OCI-LY3 (cell line): ENCODE measurements at regions not wholly inside any gene's neighbourhood (a gene's known extent, or its start where the extent isn't known, plus 50 kb on each side); places are given as distances from the start of the nearest gene placed in this dataset.

ENCODE experiments used
- H2AFZ ChIP-seq: fragments of 200-600, 300-600 bp; shearing (Covaris generic); 2 replicates; pipeline ENCODE4 v1.6.0; 2014; ENCODE audit warnings: antibody characterized with exemption, low read depth, low read length
- H3K27ac ChIP-seq: fragments of 200-600, 300-600 bp; sonication (generic); 2 replicates; pipeline ENCODE4 v1.5.1; 2014; ENCODE audit warnings: mild to moderate bottlenecking, low read length, moderate library complexity, mixed read lengths
- H3K27me3 ChIP-seq: fragments of 200-600, 300-600 bp; sonication (generic); 2 replicates; pipeline ENCODE4 v1.6.1; 2014; ENCODE audit warnings: low read depth, low read length, mixed read lengths
- H3K36me3 ChIP-seq: fragments of 200-600, 300-600 bp; sonication (generic); replicated peaks from 2 replicates; pipeline ENCODE3; 2014; ENCODE audit warnings: low read depth, low read length, mixed read lengths
- H3K4me1 ChIP-seq: fragments of 300-600, 200-600 bp; sonication (generic); 2 replicates; pipeline ENCODE4 v1.6.1; 2014; ENCODE audit warnings: low read length, mixed read lengths
- H3K4me2 ChIP-seq: fragments of 200-600, 300-600 bp; sonication (generic); 2 replicates; pipeline ENCODE4 v1.6.1; 2014; ENCODE audit warnings: low read length, mixed read lengths
- H3K4me3 ChIP-seq: fragments of 300-600, 200-600 bp; sonication (generic); 2 replicates; pipeline ENCODE4 v1.5.1; 2014; ENCODE audit warnings: antibody characterized with exemption, mild to moderate bottlenecking, low read length, moderate library complexity
- H3K79me2 ChIP-seq: fragments of 300-600, 200-600 bp; shearing (Covaris generic); 2 replicates; pipeline ENCODE4 v1.6.1; 2014; ENCODE audit warnings: mild to moderate bottlenecking, low read length, mixed read lengths
- H3K9ac ChIP-seq: fragments of 300-600, 200-600 bp; shearing (Covaris generic); 2 replicates; pipeline ENCODE4 v1.6.0; 2014; ENCODE audit warnings: mild to moderate bottlenecking, low read length, moderate library complexity
- H3K9me3 ChIP-seq: fragments of 200-600, 300-600 bp; shearing (Covaris generic); 2 replicates; pipeline ENCODE4 v1.6.1; 2014; ENCODE audit warnings: low read length, mixed read lengths; ENCODE audit not compliant: insufficient read depth
- H4K20me1 ChIP-seq: fragments of 200-600, 300-600 bp; sonication (generic); 2 replicates; pipeline ENCODE4 v1.6.1; 2016; ENCODE audit warnings: low read length, mixed read lengths; ENCODE audit not compliant: insufficient read depth
- CTCF ChIP-seq: fragments of 200-600, 300-600 bp; sonication (generic); IDR thresholded peaks from 2 replicates; pipeline ENCODE4 v1.5.1; 2014; ENCODE audit warnings: antibody characterized with exemption, low read length, low read depth
- EZH2phosphoT487 ChIP-seq: fragments of 200-600 bp; shearing (Covaris generic); IDR thresholded peaks from 2 replicates; pipeline ENCODE4 v1.6.1; 2018; ENCODE audit warnings: antibody characterized with exemption, mixed run types, low read depth

DNA sequence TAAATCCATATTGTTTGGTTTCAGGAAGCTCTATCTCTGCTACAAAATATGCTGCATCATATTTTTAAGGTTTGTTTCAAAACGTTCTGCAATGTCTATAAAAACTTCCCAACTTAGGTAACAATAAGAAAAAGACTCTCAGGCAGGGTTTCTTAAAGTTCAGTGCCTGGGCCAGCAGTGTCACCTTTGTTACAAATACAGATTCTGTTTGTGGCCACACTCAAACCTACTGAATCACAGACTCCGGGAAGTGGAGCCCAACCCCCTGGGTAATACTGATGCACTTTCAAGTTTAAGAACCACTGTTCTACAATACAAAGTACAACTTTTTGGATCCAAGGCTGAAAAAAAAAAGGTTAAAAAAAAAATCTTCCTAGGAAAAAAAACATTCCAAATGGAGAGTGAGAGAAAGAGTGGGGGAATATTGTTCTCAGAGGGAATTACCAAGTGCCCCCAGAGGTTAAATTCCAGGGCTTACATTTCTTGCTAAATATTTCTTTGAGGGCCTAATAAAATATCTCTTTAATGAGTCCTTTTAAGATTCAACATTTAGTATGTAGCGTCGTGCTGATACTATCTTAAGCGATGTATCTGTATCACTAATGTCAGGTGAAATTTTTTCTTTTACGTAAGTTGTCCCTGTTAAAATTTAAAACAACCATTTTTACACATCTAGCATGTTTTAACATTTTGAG lies 476.7 kb downstream of the TXNL1 start:
- Histone ChIP-seq H3K27ac (no peak overlapping the region), H3K4me2 (no peak overlapping the region), H3K36me3 (no peaks in the 10 kb centered on the region), H4K20me1 (no peaks in the 10 kb centered on the region), H3K4me1 (no peaks in the 10 kb centered on the region), H3K9me3 (no peaks in the 10 kb centered on the region), H3K4me3 (no peak overlapping the region), H3K79me2 (no peaks in the 10 kb centered on the region), H3K9ac (no peak overlapping the region), H2AFZ (no peak overlapping the region), H3K27me3 (no peaks in the 10 kb centered on the region)
- TF ChIP-seq CTCF (no peak), EZH2phosphoT487 (no peak)

GRCh38 chr18:56158676-56159075 lies 479.7 kb downstream of the TXNL1 start:
- no peak for TF ChIP-seq CTCF
- no peak for TF ChIP-seq EZH2phosphoT487
- Histone ChIP-seq H3K9ac (no peak overlapping the region), H3K36me3 (no peaks in the 10 kb centered on the region), H3K79me2 (no peaks in the 10 kb centered on the region), H3K27me3 (no peaks in the 10 kb centered on the region), H3K9me3 (no peaks in the 10 kb centered on the region), H2AFZ (no peak overlapping the region), H3K4me2 (no peak overlapping the region), H3K4me1 (no peaks in the 10 kb centered on the region), H3K4me3 (no peak overlapping the region), H4K20me1 (no peaks in the 10 kb centered on the region), H3K27ac (no peak overlapping the region)

DNA sequence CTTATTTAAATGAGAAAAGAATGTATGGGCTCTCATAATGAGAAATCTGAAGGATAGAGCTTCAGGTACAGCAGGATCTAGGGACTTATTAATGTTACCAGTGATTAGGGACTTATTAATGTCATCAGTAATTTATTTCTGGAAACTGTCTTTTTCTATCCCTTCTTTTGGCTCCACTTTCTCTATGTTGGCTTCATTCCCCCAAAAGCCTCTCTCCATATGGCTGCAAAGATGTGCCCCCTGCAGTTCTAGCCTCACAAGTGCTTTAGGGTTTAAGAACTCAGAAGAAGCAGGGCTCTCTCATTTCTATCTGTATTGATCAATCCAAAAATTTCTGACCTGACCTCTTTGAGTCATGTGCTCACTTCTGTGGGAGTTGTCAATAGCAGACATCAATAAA lies 480.9 kb downstream of the TXNL1 start:
- Histone ChIP-seq H3K27me3 (no peaks in the 10 kb centered on the region), H3K79me2 (no peaks in the 10 kb centered on the region), H3K4me2 (no peak overlapping the region), H3K4me3 (no peak overlapping the region), H3K4me1 (no peaks in the 10 kb centered on the region), H4K20me1 (no peaks in the 10 kb centered on the region), H3K9ac (no peak overlapping the region), H3K36me3 (no peaks in the 10 kb centered on the region), H3K9me3 (no peaks in the 10 kb centered on the region), H3K27ac (no peak overlapping the region), H2AFZ (no peak overlapping the region)
- no peak for TF ChIP-seq CTCF

- H4K20me1 ChIP-seq, result no peaks in the 10 kb centered on the region
- no peaks in the 10 kb centered on the region for H3K36me3 ChIP-seq
- H3K4me3 ChIP-seq, result no peak overlapping the region
- no peaks in the 10 kb centered on the region for H3K27me3 ChIP-seq
- no peaks in the 10 kb centered on the region for H3K79me2 ChIP-seq
- H3K27ac ChIP-seq, result no peak overlapping the region
- no peak overlapping the region for H3K9ac ChIP-seq
- H3K4me2 ChIP-seq, result no peak overlapping the region
- H3K4me1 ChIP-seq, result no peaks in the 10 kb centered on the region
- no peak overlapping the region for H2AFZ ChIP-seq
- TF ChIP-seq CTCF (no peak), EZH2phosphoT487 (no peak)
- no peaks in the 10 kb centered on the region for H3K9me3 ChIP-seq
Observed at GRCh38 chr18:56152551-56153310, 485.7 kb downstream of the TXNL1 start.
